Adrenal gland (tissue), 5 donors: ENCODE measurements at regions not wholly inside any gene's neighbourhood (a gene's known extent, or its start where the extent isn't known, plus 50 kb on each side); places are given as distances from the start of the nearest gene placed in this dataset.

ENCODE experiments used
- CTCF ChIP-seq, 6 experiments: fragments of 450-650 bp in 4 of 6; fragments of 200-600 bp in 2 of 6; sonication (generic) in 1 of 6; IDR thresholded peaks; 1 replicate in 5 of 6; 2 replicates in 1 of 6; pipeline versions ENCODE4 v1.5.1 to v1.8.0; 2016 to 2021; ENCODE audit warnings: antibody characterized with exemption in 6 of 6, mild to moderate bottlenecking in 2 of 6, moderate library complexity in 1 of 6
- POLR2A ChIP-seq, 2 donors: fragments of 450-650 bp; IDR thresholded peaks; one replicate each; pipeline ENCODE4 v1.6.1; 2017; ENCODE audit warnings: antibody characterized with exemption in 2 of 2, mild to moderate bottlenecking in 2 of 2, moderate library complexity in 1 of 2
- donor health status: DM: no; HTN: no; CAD: no.

- TF ChIP-seq CTCF (IDR thresholded peaks at IDR 0.05) (no peak), POLR2A (IDR thresholded peaks at IDR 0.05) (no peak)
Observed at GRCh38 chr15:31245135-31245689, 81.4 kb upstream of the KLF13 start.
